Loucy (cell line): ENCODE measurements at regions not wholly inside any gene's neighbourhood (a gene's known extent, or its start where the extent isn't known, plus 50 kb on each side); places are given as distances from the start of the nearest gene placed in this dataset.

Experiments used
- H2AFZ ChIP-seq: fragments of 200-600 bp; sonication (generic); 2 replicates; pipeline ENCODE4 v1.6.0; 2016; ENCODE audit warnings: antibody characterized with exemption, mild to moderate bottlenecking, low read length, moderate library complexity
- H3F3A ChIP-seq: fragments of 200-600 bp; 2 replicates; pipeline ENCODE4 v1.6.0; 2016; ENCODE audit warnings: antibody characterized with exemption, low read depth, mild to moderate bottlenecking
- H3K27me3 ChIP-seq: fragments of 200-600 bp; sonication (generic); 2 replicates; pipeline ENCODE4 v1.6.1; 2014; ENCODE audit warnings: low read length, mild to moderate bottlenecking; ENCODE audit not compliant: insufficient read depth, poor library complexity, severe bottlenecking
- H3K36me3 ChIP-seq: fragments of 200-600 bp; sonication (generic); 2 replicates; pipeline ENCODE4 v1.6.1; 2016; ENCODE audit warnings: low read length; ENCODE audit not compliant: insufficient read depth
- H3K4me1 ChIP-seq: fragments of 200-600 bp; sonication (generic); 2 replicates; pipeline ENCODE4 v1.5.1; 2014; ENCODE audit warnings: low read length, mild to moderate bottlenecking; ENCODE audit not compliant: insufficient read depth, poor library complexity, severe bottlenecking
- H3K4me2 ChIP-seq: fragments of 200-600 bp; sonication (generic); 2 replicates; pipeline ENCODE4 v1.6.0; 2014; ENCODE audit warnings: antibody characterized with exemption, low read length, low read depth, mild to moderate bottlenecking; ENCODE audit not compliant: poor library complexity, severe bottlenecking
- H3K4me3 ChIP-seq: fragments of 200-600 bp; sonication (generic); 2 replicates; pipeline ENCODE4 v1.5.1; 2014; ENCODE audit warnings: low read length, mild to moderate bottlenecking, mixed read lengths; ENCODE audit not compliant: poor library complexity, severe bottlenecking
- H3K79me2 ChIP-seq: fragments of 200-600 bp; sonication (generic); 2 replicates; pipeline ENCODE4 v1.6.1; 2014; ENCODE audit warnings: low read length; ENCODE audit not compliant: insufficient read depth
- H3K9ac ChIP-seq: fragments of 200-600 bp; sonication (generic); 2 replicates; pipeline ENCODE4 v1.6.0; 2014; ENCODE audit warnings: mild to moderate bottlenecking, low read depth, low read length, moderate library complexity; ENCODE audit not compliant: poor library complexity, severe bottlenecking
- H3K9me2 ChIP-seq: fragments of 200-600 bp; sonication (generic); replicated peaks from 2 replicates; pipeline ENCODE4 v1.6.1; 2016; ENCODE audit warnings: low read depth, low read length, mixed read lengths
- H3K9me3 ChIP-seq: fragments of 200-600 bp; sonication (generic); 2 replicates; pipeline ENCODE4 v1.6.1; 2014; ENCODE audit warnings: mild to moderate bottlenecking, antibody characterized with exemption, low read length, low read depth; ENCODE audit not compliant: insufficient read depth
- H4K20me1 ChIP-seq: fragments of 200-600 bp; sonication (generic); 2 replicates; pipeline ENCODE4 v1.6.0; 2014; ENCODE audit warnings: antibody characterized with exemption, low read length, mild to moderate bottlenecking; ENCODE audit not compliant: insufficient read depth, poor library complexity, severe bottlenecking
- CTCF ChIP-seq: fragments of 200-600 bp; sonication (generic); conservative IDR thresholded peaks from 2 replicates; pipeline ENCODE4 v1.5.1; 2014; ENCODE audit warnings: mild to moderate bottlenecking, antibody characterized with exemption, low read length
- EZH2phosphoT487 ChIP-seq: fragments of 200-600 bp; IDR thresholded peaks from 2 replicates; pipeline ENCODE4 v1.6.1; 2018; ENCODE audit warnings: antibody characterized with exemption, mild to moderate bottlenecking, moderate library complexity, borderline replicate concordance

GRCh38 chr3:59316688-59317275 is 267.0 kb upstream of the CFAP20DC start:
- H3K27me3 ChIP-seq: no peaks in the 10 kb centered on the region
- H3K4me2 ChIP-seq: no peak overlapping the region
- no peaks in the 10 kb centered on the region for H3K36me3 ChIP-seq
- no peaks in the 10 kb centered on the region for H3K9me3 ChIP-seq
- no peaks in the 10 kb centered on the region for H3K4me1 ChIP-seq
- no peak overlapping the region for H3K9ac ChIP-seq
- H3K79me2 ChIP-seq: no peaks in the 10 kb centered on the region
- H2AFZ ChIP-seq: no peak overlapping the region
- TF ChIP-seq CTCF (no peak), EZH2phosphoT487 (no peak)
- H3K9me2 ChIP-seq: no peaks in the 10 kb centered on the region
- H3K4me3 ChIP-seq: no peak overlapping the region
- H3F3A ChIP-seq: no peaks in the 10 kb centered on the region
- H4K20me1 ChIP-seq: no peaks in the 10 kb centered on the region

GRCh38 chr3:59313365-59313764 is 263.5 kb upstream of the CFAP20DC start:
- Histone ChIP-seq H3K9me3 (no peaks in the 10 kb centered on the region), H3K9me2 (no peaks in the 10 kb centered on the region), H3K4me3 (no peak overlapping the region), H3K4me2 (no peak overlapping the region), H3K9ac (no peak overlapping the region), H3F3A (no peaks in the 10 kb centered on the region), H3K27me3 (no peaks in the 10 kb centered on the region), H4K20me1 (no peaks in the 10 kb centered on the region), H3K36me3 (no peaks in the 10 kb centered on the region), H3K79me2 (no peaks in the 10 kb centered on the region), H2AFZ (no peak overlapping the region), H3K4me1 (no peaks in the 10 kb centered on the region)
- TF ChIP-seq CTCF (peak; percentile 91), EZH2phosphoT487 (no peak)

GRCh38 chr3:59311231-59311630 is 261.4 kb upstream of the CFAP20DC start:
- no peak overlapping the region for H2AFZ ChIP-seq
- no peak for TF ChIP-seq EZH2phosphoT487
- TF ChIP-seq CTCF: no peak
- H3K4me1 ChIP-seq: no peaks in the 10 kb centered on the region

More at GRCh38 chr3:59311231-59311630, 261.4 kb upstream of the CFAP20DC start:
- Histone ChIP-seq H3K79me2 (no peaks in the 10 kb centered on the region), H3K9me2 (no peaks in the 10 kb centered on the region), H3K9me3 (no peaks in the 10 kb centered on the region), H3F3A (no peaks in the 10 kb centered on the region), H3K27me3 (no peaks in the 10 kb centered on the region), H4K20me1 (no peaks in the 10 kb centered on the region), H3K4me2 (no peak overlapping the region), H3K36me3 (no peaks in the 10 kb centered on the region), H3K4me3 (no peak overlapping the region), H3K9ac (no peak overlapping the region)
